Cortex of kidney (tissue), 1 donor: ENCODE measurements at regions not wholly inside any gene's neighbourhood (a gene's known extent, or its start where the extent isn't known, plus 50 kb on each side); places are given as distances from the start of the nearest gene placed in this dataset.
"Not testable (repeated sequence)": the region's sequence is repeated elsewhere in the genome, so short reads cannot be mapped to it uniquely, and the experiment has no call there.

Source experiments
- DNase-seq: peaks from one replicate; lab custom pipeline; 2025; lab: John Stamatoyannopoulos, UW

DNA sequence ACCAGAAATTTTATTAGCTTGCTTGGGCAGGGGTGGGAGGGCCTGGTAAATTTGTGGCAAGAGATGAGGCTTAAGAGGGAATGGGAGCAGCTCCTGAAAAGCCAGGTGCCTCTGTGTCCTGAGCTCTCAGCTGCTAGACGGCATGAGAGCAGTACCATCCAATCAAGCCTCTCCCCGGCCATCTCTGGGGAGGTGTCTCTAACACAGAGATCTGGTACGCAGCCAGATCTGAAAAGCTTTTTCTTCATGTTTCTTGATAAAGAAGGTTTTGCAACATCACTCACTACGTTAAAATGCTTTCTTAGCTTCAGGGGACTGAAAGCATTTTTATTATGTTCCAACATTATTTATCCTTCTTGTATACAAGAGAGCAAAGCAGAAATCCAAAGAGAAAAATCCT, 488.2 kb downstream of the RBFOX1 start:
- DNase-seq, result no peak

DNA sequence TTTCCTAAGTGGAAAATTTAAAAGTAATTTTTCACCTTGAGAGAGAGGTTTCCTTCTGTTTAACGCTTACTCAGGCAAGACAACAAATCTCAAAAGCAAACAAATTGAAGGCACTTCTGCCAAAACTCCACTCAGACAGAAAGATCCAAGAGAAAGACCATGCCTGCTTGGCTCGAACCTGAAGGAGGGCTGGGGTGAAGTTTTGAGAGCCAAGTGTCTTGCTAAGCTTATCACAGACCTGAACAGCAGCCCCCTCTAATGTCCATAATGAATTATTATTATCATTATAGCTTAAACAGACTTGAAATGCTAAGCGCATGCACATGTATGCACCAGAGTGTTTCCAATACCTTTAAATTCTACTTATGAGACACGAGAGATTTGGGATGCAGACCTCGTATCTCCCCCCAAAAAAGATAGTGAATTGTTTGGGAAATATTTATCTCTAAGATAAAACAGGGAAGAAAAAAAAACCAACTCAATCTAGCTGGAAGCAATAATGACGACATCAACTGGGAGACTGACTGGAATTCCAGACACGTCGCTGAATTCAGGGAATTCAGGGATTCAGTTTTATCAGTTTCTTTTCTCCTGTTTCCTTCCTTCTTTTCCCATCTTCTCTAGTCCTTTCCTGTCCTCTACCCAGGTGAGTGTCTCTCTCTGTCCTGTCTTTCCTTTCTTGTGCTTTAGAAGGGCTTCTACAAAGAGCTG, 473.2 kb downstream of the RBFOX1 start:
- no peak for DNase-seq

DNA sequence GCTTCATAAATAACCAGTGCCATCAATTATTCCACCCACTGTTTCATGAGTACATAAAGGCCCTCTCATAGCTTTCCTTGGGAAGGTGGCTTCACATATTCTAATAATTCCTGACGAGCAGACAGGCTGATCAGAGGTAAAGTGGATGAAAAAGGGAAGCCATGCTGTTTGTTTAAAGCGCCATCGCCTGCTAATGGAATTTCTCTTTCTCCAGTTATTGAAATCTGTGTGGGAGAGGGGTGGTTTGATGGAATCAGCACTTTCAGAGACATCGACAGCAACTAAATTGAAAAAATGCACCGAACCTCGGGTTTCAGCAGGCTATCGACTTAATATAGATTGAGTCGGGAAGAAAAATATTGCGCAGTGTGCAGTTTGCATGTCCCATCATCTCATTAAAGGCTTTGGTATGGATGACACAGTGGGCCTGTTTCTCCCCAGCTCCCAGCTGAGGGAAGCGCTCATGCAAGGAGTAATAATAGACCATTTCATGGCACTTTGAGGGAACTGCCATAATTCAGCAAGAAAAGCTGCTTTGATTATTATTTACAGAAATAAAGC, 472.1 kb downstream of the RBFOX1 start:
- no peak for DNase-seq

DNA sequence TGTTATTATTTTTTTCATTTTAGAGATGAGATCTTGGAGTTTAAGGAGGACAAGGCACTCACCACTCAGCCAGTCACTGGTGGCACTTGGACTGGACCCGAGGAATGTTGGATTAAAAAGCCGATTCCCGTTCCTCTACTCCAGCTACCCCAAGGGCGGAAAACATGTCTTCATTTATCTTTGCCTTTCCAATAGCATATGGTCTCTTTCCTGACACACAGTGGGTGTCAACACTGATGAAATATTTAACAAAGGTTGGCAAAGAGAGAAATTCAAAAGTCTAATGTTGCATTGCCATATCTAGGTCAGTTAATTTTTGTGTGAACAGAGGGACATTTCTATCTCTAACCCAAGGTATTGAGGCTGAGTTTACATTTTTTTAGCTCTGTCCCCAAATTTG, 459.7 kb downstream of the RBFOX1 start:
- DNase-seq, result no peak

DNA sequence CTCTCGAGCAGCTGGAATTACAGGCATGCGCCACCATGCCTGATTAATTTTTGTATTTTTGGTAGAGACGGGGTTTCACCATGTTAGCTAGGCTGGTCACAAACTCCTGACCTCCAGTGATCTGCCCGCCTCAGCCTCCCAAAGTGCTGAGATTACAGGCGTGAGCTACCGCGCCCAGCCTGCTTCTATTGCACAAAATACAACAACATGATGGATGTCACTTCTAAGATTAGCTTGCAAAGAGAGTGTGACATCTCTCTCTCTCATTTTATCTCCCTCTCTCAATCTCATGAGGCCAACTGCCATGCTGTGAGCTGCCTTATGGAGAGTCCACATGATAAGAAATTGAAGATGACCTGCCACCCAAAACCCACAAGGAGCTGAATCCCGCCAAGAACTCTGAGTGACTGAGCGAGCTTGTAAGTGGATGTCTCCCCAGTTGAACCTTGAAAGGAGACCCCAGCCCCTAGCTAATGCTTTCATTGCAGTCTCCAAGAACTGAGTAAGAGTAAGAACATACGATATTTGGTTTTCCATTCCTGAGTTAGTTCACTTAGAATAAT, 458.5 kb downstream of the RBFOX1 start:
- no peak for DNase-seq

DNA sequence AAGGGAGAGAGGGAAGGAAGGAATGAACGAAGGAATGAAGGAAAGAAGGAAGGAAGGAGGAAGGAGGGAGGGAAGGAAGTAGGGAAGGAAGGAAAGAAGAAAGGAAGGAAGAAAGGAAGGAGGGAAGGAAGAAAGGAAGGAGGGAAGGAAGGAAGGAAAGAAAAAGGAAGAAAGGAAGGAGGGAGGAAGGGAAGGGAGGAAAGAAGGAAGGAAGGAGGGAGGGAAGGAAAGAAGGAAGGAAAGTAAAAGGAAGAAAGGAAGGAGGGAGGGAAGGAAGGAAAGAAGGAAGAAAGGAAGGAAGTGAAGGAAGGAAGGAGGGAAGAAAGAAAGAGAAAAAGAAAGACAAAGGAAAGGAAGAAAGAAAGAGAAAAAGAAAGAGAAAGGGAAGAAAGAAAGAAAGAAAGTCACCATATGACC, 442.4 kb downstream of the RBFOX1 start:
- no peak for DNase-seq

DNA sequence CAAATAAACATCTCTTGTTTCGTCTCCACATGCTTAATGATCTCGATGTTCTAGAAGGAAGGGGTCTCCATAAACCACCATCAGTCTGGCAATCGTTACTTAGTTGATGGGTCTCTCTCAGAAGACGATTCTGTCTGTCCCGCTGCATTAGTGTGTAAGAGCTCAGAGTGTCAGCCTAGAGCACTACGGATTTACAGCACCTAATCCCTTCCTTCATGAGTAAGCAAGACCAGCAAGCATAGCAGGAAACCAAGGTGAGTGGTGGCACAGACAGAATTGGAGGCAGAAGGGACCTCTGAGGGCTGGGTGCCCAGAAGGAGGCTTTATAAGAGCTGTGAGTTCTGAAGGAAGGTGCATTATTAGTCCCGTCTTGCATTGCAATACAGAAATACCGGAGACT, 440.1 kb downstream of the RBFOX1 start:
- DNase-seq, result no peak

DNA sequence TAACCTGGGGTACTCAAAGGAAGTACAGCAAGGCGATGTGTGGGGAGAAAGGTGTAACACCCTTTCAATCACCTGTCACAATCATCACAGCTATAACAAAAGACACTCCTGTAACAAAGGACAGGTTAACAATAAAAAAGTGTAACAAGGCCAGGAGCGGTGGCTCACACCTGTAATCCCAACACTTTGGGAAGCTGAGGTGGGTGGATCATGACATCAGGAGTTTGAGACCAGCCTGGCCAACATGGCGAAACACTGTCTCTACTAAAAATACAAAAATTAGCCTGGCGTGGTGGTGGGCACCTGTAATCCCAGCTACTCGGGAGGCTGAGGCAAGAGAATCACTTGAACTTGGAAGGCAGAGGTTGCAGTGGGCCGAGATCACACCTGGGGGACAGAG, 436.4 kb downstream of the RBFOX1 start:
- DNase-seq, result not testable (repeated sequence)

DNA sequence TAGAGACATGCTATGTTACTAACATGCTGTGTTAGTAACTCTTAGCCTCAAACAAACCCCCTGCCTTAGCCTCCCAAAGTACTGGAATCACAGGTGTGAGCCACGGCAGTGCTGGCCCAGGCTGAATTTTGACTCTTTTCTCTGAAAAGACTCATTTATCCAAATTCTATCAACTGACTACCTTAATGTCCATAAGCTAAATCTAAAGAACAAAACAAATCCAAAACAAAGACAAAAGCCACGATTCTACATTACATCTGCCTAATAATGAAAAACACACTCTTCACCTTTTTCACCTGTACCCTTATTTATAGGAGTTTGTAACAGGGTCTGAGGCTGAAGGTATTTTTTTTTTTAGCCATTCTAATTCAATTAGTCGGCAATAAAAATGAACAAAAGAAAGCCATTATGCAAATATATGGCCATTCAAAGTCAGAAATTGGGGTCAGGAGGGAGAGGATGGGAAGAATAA, 432.5 kb downstream of the RBFOX1 start:
- no peak for DNase-seq

DNA sequence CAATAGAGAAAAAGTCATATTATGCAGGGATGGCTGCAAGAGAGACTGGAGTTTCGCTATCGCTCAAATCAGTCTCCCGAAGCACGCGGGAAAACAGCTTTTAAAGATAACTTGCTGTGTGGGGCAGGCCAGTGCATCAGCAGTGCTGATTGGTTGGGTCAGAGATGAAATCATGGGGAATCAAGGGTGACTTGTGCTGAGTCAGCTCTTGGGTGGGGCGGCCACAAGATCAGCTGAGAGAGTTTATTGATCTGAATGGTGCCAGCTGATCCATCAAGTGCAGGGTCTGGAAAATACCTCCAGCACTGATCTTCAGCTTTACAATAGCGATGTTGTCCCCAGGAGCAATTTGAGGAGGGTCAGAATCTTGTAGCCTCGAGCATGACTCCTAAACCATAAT, 430.5 kb downstream of the RBFOX1 start:
- no peak for DNase-seq
